HK-2 (cell line): ENCODE measurements at regions not wholly inside any gene's neighbourhood (a gene's known extent, or its start where the extent isn't known, plus 50 kb on each side); places are given as distances from the start of the nearest gene placed in this dataset.
"Not testable (repeated sequence)": the region's sequence is repeated elsewhere in the genome, so short reads cannot be mapped to it uniquely, and the experiment has no call there.

Source experiments
- DNase-seq: peaks from one replicate; pipeline ENCODE4 v3.0.0-alpha.2; 2018; ENCODE audit not compliant: unreplicated experiment

DNA sequence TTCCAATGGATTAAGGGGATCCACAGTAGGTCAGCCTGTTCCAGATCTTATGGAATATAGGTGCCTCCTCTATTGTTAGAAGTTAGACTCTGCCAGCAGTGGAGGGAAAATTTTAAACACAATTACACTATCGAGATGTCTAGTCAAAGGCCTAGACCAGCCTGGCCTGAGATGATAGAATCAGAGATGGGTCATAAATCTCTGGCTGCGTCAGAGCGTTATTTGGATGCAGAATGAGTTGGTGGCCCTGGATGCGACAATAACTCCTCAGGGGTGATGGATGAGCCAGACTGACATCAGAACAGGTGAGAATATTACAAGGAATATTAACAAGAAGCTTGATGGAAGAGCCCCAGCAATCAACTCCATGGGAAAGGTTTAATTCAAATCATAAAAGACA, 149.3 kb upstream of the TCF4 start:
- DNase-seq, result no peak

DNA sequence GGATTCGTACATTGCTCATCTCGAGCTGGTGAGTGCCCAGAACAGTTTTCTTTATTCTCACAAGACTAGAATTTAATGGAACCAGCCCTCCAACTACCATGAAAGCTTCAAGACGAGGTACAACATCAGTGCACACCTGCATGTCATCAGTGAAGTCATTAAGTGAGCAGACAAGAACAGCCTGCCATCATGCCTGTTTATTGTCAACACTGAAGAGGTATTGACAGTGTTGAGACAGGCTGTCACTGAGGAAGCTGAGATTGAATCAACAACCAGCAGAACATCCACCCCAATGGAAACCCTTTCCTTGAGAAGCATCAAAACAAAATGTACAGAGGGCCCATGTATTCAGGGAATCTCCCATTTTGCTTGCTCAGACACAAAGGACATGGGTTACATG, 148.0 kb upstream of the TCF4 start:
- no peak for DNase-seq

DNA sequence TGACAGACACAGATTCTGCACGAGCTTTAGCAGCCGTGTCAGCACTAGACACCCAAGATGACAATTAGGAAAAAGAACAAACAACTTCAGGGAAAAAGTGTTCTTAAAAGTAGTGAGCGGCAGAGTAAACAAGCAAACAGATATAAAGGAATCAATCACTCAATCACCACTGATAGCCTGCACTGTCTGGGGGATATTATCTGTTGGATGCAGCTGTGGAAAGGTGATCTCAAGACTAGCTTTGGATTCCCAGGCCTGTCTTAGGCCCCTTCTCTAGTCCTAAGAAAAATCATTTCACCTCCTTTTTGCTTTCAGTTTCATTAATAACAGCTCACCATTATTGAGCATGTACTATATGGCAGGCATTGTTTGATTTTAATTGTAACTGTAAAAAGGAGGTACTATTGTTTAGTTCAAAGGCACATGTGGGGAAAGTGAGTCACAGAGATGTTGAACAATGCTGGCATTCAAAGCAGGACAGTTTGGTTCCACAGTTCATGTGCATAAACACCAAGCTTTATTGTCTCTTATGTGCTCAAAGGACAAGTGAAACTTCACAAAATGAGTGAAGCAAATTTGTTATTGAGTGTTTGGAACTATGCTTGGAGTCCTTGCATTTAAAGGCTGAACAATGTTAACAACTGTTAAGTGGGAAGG, 147.3 kb upstream of the TCF4 start:
- DNase-seq, result no peak

- no peak for DNase-seq
These were observed 144.5 kb upstream of the TCF4 start for GRCh38 chr18:55732227-55733106.

DNA sequence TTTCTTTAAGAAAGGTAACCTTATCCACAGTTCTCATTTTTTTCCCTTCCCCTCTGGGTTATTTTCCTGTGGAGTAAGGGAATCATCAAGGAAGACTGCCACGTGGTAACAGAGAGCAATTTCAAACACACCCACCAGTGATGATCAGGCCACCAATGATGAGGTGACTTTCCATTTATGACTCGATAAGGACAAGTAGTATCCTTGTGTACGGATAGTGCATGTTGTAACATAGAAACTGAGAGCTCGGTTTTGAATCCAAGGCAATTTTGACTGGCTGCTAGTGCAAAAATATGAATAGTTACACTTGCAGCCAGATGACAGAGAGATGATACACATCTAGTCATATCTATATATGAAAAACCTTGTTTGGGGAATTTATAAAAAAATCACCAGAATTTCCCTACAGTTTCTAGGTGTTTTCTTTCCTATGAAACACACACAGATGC, 143.6 kb upstream of the TCF4 start:
- no peak for DNase-seq

- not testable (repeated sequence) for DNase-seq
These were observed 133.0 kb upstream of the TCF4 start for GRCh38 chr18:55721006-55721405.

- no peak for DNase-seq
These were observed 125.7 kb upstream of the TCF4 start for GRCh38 chr18:55713707-55714106.

DNA sequence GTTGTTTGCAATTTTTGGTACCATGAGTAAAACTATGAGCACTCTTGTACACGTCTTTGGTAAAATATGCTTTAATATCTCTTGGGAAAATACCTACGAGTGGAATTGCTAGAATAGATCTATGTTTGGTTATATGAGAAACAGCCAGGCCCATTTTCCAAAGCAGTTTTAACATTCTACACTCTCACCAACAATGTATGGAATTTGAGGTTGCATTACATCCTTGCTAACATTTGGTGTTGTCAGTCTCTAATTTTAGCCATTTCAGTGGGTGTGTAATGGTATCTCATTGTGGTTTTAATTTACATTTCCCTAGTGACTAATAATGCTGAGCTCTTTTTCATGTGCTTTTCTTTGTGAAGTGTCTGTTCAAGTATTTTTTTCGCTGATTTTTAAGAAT, 118.9 kb upstream of the TCF4 start:
- no peak for DNase-seq

GRCh38 chr18:55699233-55699765, 111.3 kb upstream of the TCF4 start:
- no peak for DNase-seq

GRCh38 chr18:55696811-55697210, 108.8 kb upstream of the TCF4 start:
- no peak for DNase-seq

GRCh38 chr18:55695091-55695490, 107.1 kb upstream of the TCF4 start:
- peak; percentile 3 for DNase-seq

DNA sequence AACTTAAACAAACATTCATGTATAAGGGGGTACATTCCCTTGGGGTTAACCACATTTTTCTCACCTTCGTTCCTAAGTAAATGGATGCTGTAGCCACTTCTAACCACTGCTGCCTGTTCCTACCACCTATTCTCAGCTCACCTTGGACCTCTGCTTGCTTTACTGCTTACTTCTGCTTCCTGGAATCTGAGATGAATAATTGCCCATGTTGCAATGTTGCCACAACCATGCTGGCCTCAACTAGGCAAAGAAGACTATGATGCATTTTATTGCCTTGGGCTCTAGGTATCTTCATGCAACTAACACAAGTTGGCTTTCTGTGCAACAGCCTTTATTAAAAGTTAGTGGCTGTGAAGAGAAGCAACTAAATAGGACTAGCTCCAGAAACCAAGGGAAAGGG, 106.3 kb upstream of the TCF4 start:
- peak; percentile 4 for DNase-seq

DNA sequence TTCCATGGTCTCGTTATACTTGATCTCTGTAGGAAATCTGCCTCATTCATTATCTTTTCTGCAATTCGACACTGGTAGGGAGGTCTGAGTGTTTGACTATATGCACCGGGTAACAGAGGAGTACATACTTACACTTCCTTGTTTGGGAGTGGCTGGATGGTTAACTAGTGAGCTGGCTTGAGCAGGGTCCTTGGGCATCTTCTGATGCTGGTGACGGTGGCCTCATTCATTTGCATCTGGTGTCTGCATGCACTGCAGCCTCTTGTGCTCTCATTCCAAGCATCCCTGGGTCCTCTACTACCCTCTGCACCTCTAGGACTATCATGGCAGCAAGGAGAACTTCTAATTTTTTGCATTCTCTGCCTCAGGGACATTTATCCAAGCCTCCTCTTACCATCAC, 100.0 kb upstream of the TCF4 start:
- DNase-seq, result no peak

DNA sequence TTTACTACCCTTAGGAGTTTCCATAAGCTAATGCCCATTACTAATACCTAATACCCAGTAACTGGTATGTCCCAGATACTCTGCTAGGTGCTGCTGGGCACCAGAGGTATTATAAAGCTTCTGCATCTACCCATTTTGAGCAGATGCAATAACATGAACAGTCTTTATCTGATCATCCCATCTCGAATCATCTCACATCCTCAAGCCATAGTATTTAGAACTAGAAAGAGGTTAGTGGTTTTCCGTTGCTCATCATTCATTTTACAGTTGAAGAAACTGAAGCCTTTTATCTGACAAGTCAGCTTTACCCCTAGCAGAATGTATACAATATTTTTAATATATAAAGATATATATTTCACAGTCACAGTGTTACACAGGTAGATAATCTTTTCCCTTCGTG, 99.1 kb upstream of the TCF4 start:
- no peak for DNase-seq

- DNase-seq, result no peak
These were observed 97.6 kb upstream of the TCF4 start for GRCh38 chr18:55685638-55686037.

DNA sequence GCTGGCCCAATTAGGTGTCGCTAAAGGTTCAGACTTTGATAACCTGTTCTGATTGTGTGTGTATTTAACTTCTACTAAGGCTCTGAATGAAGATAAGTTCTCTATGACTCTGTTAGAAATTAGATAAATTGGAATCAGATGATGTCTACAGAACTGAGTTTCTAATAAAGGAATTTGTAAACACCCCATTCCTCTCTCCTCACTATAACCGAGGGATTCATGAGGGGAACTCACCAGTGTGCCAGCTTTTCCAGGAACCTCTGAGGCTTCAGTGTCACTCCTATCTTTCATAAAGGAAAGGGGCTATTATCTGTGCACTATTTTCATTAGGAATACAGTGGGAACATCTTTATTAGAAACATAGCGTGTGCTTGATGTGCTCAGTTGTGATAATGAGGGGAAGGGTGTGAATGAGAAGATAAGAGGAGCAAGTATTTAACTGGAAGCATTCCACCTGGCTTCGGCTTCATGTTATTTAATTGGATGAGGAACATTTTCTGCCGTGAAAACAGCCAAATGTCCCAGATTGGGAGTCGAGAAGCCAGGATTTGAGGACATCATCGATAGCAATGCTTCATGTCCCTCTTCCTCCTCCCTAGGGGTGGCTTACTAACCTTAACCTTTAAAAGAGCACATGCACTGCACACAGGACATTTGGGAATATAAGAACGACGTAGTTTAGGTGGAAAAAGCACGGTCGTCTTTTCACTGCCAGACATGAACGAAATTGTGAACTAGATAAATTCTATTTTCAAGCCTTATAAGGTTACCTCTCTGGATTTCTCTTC, 84.8 kb upstream of the TCF4 start:
- DNase-seq, result no peak

- no peak for DNase-seq
These were observed 77.5 kb upstream of the TCF4 start for GRCh38 chr18:55665506-55665905.

DNA sequence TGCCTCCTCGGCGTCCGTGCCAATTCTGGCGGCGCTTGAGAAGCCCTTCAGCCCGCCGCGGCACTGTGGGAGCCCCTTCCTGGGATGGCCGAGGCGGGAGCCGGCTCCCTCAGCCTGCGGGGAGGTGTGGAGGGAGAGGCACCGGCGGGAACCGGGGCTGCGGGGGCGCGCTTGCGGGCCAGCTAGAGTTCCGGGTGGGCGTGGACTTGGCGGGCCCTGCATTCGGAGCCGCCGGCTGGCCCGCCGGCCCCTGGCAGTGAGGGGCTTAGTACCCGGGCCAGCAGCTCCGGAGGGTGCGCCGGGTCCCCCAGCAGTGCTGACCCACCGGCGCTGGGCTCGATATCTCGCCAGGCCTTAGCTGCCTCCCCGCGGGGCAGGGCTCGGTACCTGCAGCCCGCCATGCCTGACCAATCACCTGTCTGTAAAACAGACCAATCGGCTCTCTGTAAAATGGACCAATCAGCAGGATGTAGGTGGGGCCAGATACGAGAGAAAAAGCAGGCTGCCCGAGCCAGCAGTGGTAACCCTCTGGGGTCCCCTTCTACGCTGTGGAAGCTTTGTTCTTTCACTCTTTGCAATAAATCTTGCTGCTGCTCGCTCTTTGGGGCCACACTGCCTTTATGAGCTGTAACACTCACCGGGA, 76.9 kb upstream of the TCF4 start:
- not testable (repeated sequence) for DNase-seq

DNA sequence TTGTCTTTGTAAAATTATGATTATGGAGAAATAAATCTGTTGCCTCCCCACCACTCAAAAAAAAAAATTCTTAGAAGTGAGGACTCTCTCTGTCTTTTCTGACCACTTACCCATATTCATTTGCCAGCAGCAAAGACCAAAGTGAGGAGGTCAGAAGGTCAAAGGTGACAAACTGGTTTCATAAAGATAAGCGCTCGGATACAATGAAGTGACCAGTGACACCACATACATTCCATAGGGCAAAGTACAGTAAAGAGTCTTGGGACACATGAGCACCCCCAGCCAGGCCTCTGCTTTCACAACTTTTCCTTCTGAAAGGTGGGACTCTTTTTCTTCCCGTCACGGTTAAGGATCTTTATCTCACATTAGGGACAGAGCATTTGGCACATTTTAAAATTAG, 75.9 kb upstream of the TCF4 start:
- no peak for DNase-seq

DNA sequence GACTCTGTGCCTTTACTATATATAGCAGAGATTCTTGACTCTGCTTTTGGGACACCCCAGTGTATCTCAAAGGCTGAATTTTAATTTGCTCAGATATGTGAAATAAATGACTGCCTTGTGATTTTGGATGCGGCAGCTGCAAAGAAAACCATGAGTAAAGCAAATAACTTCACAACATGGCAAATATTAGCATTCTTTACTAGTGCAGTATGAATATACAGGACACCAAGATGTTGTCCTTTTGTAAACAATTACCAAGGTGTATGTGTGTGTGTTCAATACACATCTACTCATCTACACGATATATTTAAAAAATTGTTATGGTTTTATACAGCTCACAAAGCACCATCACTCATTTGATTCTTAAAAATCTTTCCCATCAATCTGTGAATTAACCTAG, 70.6 kb upstream of the TCF4 start:
- DNase-seq, result no peak

- no peak for DNase-seq
These were observed 69.8 kb upstream of the TCF4 start for GRCh38 chr18:55657572-55658331.
